CD8-positive, alpha-beta memory T cell (primary cell): ENCODE measurements at regions not wholly inside any gene's neighbourhood (a gene's known extent, or its start where the extent isn't known, plus 50 kb on each side); places are given as distances from the start of the nearest gene placed in this dataset.
A peak's percentile ranks its signal among the peaks of the same experiment; 100 is the strongest.

Source experiments
- CTCF ChIA-PET: fragments of 350-600 bp; sonication (Branson Sonifier 250); formaldehyde crosslinking; loops from one replicate; lab custom pipeline; 2021; ENCODE audit warnings: antibody characterized with exemption; lab: Charles Lee
- POLR2A ChIA-PET: fragments of 350-600 bp; sonication (Branson Sonifier 250); formaldehyde crosslinking; loops from one replicate; lab custom pipeline; 2021; ENCODE audit warnings: antibody characterized with exemption; lab: Charles Lee
- DNase-seq, 5 donors: peaks; one replicate each; pipeline versions ENCODE4 v3.0.0 to v3.0.0-alpha.2; 2020 to 2022; ENCODE audit warnings: mixed read lengths in 1 of 5
- H3K27ac ChIP-seq: one replicate; pipeline ENCODE4 v1.7.0; 2013; ENCODE audit warnings: low read depth, mild to moderate bottlenecking, low read length, moderate library complexity
- H3K27me3 ChIP-seq: 2 replicates; pipeline ENCODE4 v1.7.0; 2013; ENCODE audit warnings: low read length, mild to moderate bottlenecking; ENCODE audit not compliant: insufficient read depth, poor library complexity, severe bottlenecking
- H3K36me3 ChIP-seq: 2 replicates; pipeline ENCODE4 v1.7.0; 2013; ENCODE audit warnings: mild to moderate bottlenecking, low read length, moderate library complexity; ENCODE audit not compliant: insufficient read depth
- H3K4me1 ChIP-seq: 2 replicates; pipeline ENCODE4 v1.7.0; 2013; ENCODE audit warnings: mild to moderate bottlenecking, low read length, moderate library complexity; ENCODE audit not compliant: insufficient read depth
- H3K4me3 ChIP-seq: 2 replicates; pipeline ENCODE4 v1.7.0; 2013; ENCODE audit warnings: mild to moderate bottlenecking, low read length
- H3K9me3 ChIP-seq: 2 replicates; pipeline ENCODE4 v1.7.0; 2013; ENCODE audit warnings: mild to moderate bottlenecking, low read length
- H3K27ac Mint-ChIP-seq, 8 donors: one replicate each; pipeline ENCODE4 v1.8.0; 2020 to 2021; ENCODE audit warnings: mixed read lengths in 8 of 8, mild to moderate bottlenecking in 6 of 8, inconsistent platforms in 3 of 8, moderate library complexity in 3 of 8
- H3K27me3 Mint-ChIP-seq, 2 donors: one replicate each; pipeline ENCODE4 v1.8.0; 2020 to 2021; ENCODE audit warnings: mixed read lengths in 2 of 2, mild to moderate bottlenecking in 1 of 2, moderate library complexity in 1 of 2
- H3K36me3 Mint-ChIP-seq, 3 donors: one replicate each; pipeline ENCODE4 v1.8.0; 2020 to 2021; ENCODE audit warnings: mixed read lengths in 3 of 3, inconsistent platforms in 1 of 3, mild to moderate bottlenecking in 1 of 3
- H3K4me1 Mint-ChIP-seq, 3 donors: one replicate each; pipeline ENCODE4 v1.8.0; 2020 to 2021; ENCODE audit warnings: mixed read lengths in 3 of 3, inconsistent platforms in 1 of 3, mild to moderate bottlenecking in 1 of 3
- H3K4me3 Mint-ChIP-seq, 7 donors: one replicate each; pipeline ENCODE4 v1.8.0; 2020 to 2021; ENCODE audit warnings: mixed read lengths in 7 of 7, mild to moderate bottlenecking in 6 of 7, moderate library complexity in 4 of 7, inconsistent platforms in 2 of 7
- H3K9me3 Mint-ChIP-seq, 5 donors: one replicate each; pipeline ENCODE4 v1.8.0; 2020 to 2022; ENCODE audit warnings: mixed read lengths in 5 of 5, mild to moderate bottlenecking in 3 of 5, moderate library complexity in 2 of 5, inconsistent platforms in 1 of 5

DNA sequence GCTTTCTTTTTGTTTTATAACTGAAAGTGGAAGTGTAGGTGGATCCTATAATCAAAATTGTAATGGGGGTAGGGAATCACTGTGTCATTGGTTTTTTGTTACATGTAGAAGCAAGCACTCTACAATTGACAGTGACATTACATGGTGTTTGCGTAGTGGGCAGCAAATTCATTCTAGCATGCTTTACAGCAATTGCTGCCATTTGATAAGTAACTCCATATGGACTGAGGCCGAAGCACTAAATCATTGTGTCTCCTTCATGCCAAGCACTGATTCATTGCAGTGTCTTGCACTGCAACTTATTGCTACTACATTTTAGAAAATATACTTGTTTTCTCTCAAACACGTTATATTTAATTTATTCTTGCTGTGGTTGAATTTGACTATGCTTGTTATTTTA, 933.9 kb downstream of the NSUN3 start:
- no peak for DNase-seq
- H3K4me1 ChIP-seq = no peaks in the 10 kb centered on the region
- H3K27me3 Mint-ChIP-seq = peaks cover 0 to 1% of the 10 kb centered on the region in 2 donors
- peaks cover 0 to 13% (median 4%) of the 10 kb centered on the region in 5 donors for H3K9me3 Mint-ChIP-seq
- no peaks in the 10 kb centered on the region for H3K4me1 Mint-ChIP-seq
- no peaks in the 10 kb centered on the region for H3K36me3 ChIP-seq
- CTCF ChIA-PET = no interaction called here
- no peaks in the 10 kb centered on the region for H3K27me3 ChIP-seq
- H3K4me3 Mint-ChIP-seq = no peak overlapping the region
- no peak overlapping the region for H3K4me3 ChIP-seq
- H3K9me3 ChIP-seq = no peaks in the 10 kb centered on the region
- no peak overlapping the region for H3K27ac Mint-ChIP-seq
- H3K27ac ChIP-seq = no peak overlapping the region
- H3K36me3 Mint-ChIP-seq = no peaks in the 10 kb centered on the region
- POLR2A ChIA-PET = no interaction called here

DNA sequence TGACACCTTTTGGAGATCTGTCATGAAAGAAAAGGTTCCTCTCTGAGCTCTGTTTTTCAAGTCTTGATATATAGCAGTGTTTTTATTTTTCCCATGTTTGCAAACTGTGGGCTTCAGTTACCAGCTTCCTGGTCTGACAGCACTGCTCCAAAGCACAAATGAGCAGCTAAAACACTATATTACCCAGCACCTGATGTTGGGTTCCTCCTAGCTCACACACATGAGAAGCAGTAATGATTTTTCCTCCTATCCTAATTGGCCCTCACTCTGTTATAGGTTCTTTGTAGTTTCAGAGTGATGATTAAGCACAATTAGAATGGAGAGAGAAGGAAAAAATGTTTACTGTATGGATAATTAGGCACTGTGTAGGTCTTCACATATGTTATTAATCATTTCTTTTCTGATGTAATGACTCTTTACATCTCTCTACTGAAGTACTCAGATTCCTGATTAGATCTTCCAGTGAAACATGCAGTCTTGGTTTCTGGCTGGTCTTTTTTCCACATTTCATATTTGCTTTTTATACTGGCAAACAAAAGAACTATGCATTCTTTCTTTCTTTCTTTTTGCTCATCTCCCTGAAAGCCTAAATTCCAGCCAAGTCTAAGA, 939.7 kb downstream of the NSUN3 start:
- POLR2A ChIA-PET = no interaction called here
- no peaks in the 10 kb centered on the region for H3K36me3 Mint-ChIP-seq

DNA sequence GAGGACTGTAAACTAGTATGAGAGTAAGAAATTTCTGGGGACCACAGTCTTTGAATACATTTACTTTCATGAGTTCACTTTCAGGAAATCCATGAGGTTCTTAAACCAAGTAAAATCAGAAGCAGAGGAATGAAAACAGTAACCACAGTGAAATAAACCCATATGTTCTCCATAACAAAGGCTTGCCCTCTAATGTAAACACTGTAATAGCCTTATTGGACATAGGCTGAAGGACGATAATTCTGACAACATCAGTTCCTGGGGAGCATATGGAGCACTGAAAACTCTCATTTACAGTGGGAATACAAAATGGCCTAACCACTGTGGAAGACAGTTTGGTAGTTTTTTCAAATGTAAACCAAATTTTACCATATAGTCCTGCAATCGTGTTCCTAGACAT, 965.8 kb downstream of the NSUN3 start:
- ChIA-PET POLR2A (no interaction called here), CTCF (no interaction called here)
- Histone ChIP-seq H3K9me3 (no peaks in the 10 kb centered on the region), H3K4me3 (no peak overlapping the region), H3K27me3 (no peaks in the 10 kb centered on the region), H3K4me1 (no peaks in the 10 kb centered on the region), H3K27ac (no peak overlapping the region), H3K36me3 (no peaks in the 10 kb centered on the region)
- H3K4me1 Mint-ChIP-seq = no peaks in the 10 kb centered on the region
- H3K9me3 Mint-ChIP-seq = peaks cover 2 to 17% (median 5%) of the 10 kb centered on the region in 5 donors
- no peak overlapping the region for H3K4me3 Mint-ChIP-seq
- H3K27me3 Mint-ChIP-seq = no peaks in the 10 kb centered on the region
- H3K36me3 Mint-ChIP-seq = no peaks in the 10 kb centered on the region
- no peak for DNase-seq
- no peak overlapping the region for H3K27ac Mint-ChIP-seq

More for the DNA sequence above, 939.7 kb downstream of the NSUN3 start:
- H3K4me3 ChIP-seq = no peak overlapping the region
- Mint-ChIP-seq H3K27ac (no peak overlapping the region), H3K9me3 (peaks cover 0 to 26% (median 0%) of the 10 kb centered on the region in 5 donors), H3K27me3 (no peaks in the 10 kb centered on the region), H3K4me3 (no peak overlapping the region), H3K4me1 (no peaks in the 10 kb centered on the region)
- H3K36me3 ChIP-seq = no peaks in the 10 kb centered on the region
- no peak for DNase-seq
- CTCF ChIA-PET = no interaction called here
- H3K27me3 ChIP-seq = no peaks in the 10 kb centered on the region
- no peak overlapping the region for H3K27ac ChIP-seq
- no peaks in the 10 kb centered on the region for H3K9me3 ChIP-seq
- no peaks in the 10 kb centered on the region for H3K4me1 ChIP-seq

DNA sequence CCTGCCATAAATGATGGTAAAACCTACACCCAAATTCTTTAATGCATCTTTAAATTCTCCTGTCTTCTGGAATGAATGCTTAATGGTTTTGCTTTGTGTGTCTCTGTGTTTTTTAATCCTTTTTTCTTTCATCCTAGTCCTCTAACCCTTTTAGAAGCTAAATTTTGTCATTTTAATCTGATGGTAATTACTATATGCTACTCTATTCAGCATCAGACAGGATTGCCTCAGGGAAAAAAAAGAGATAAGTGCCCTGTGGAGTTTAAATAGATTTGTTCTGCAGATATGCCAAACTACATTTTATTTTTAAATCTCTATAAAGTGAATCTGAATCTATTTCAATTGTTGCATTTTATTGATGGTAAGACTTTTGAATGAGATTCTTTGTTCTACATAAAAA, 966.8 kb downstream of the NSUN3 start:
- CTCF ChIA-PET = no interaction called here
- Histone ChIP-seq H3K27me3 (no peaks in the 10 kb centered on the region), H3K4me3 (no peak overlapping the region), H3K27ac (no peak overlapping the region), H3K4me1 (no peaks in the 10 kb centered on the region), H3K9me3 (no peaks in the 10 kb centered on the region), H3K36me3 (no peaks in the 10 kb centered on the region)
- no peak overlapping the region for H3K4me3 Mint-ChIP-seq
- POLR2A ChIA-PET = no interaction called here
- no peak overlapping the region for H3K27ac Mint-ChIP-seq
- H3K9me3 Mint-ChIP-seq = peaks cover 2 to 9% (median 7%) of the 10 kb centered on the region in 5 donors
- no peak for DNase-seq
- H3K27me3 Mint-ChIP-seq = no peaks in the 10 kb centered on the region
- no peaks in the 10 kb centered on the region for H3K36me3 Mint-ChIP-seq
- H3K4me1 Mint-ChIP-seq = no peaks in the 10 kb centered on the region

DNA sequence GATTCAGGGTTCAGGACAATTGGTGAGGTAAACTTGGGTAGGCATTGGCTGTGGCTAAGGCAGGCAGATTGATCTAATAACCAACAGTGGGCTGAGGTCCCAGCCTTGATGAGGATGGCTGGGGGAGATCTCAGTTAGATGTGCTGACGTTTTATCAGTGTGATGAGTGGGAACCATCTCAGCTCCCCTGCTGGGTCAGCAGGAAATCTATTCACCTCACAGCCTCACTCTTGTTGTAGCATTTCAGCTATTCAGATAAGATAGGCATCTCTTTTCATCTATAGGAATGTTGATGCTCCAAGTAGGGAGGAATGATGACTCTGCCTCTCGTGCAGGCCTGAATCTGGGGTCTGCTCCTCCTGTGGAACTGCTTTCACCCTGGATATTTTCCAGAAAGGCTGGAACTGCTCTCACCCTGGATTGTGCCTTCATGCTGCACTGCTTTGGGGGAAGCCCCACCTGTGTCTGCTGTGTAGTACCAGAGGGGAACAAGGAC, 973.7 kb downstream of the NSUN3 start:
- Histone ChIP-seq H3K4me1 (no peaks in the 10 kb centered on the region), H3K36me3 (no peaks in the 10 kb centered on the region), H3K4me3 (no peak overlapping the region), H3K27ac (no peak overlapping the region), H3K27me3 (no peaks in the 10 kb centered on the region), H3K9me3 (no peaks in the 10 kb centered on the region)
- CTCF ChIA-PET = no interaction called here
- Mint-ChIP-seq H3K27ac (no peak overlapping the region), H3K27me3 (no peaks in the 10 kb centered on the region), H3K4me1 (no peaks in the 10 kb centered on the region), H3K4me3 (no peak overlapping the region), H3K9me3 (peaks cover 3 to 18% (median 15%) of the 10 kb centered on the region in 5 donors), H3K36me3 (no peaks in the 10 kb centered on the region)
- DNase-seq = no peak
- POLR2A ChIA-PET = no interaction called here

DNA sequence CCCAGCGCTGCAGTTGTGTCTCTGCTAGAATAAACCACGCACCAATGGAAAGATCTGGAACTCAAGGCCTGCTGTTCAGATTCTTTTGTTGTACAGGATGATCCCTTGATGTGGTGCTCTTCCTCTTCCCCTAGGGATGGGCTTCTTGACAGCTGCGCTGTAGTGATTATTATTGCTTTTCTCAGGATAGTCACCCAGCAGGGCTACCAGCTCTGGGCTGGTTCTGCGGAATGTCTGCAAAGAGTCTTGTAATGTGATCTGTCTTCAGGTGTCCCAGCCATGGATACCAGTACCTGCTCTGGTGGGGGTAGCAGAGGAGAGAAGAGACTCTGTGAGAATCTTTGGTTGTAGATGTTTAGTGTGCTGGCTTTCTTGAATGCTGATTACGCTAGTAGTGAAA, 974.2 kb downstream of the NSUN3 start:
- no peak overlapping the region for H3K4me3 Mint-ChIP-seq
- no peaks in the 10 kb centered on the region for H3K4me1 Mint-ChIP-seq
- H3K27me3 ChIP-seq = no peaks in the 10 kb centered on the region
- DNase-seq = no peak
- no peaks in the 10 kb centered on the region for H3K4me1 ChIP-seq
- ChIA-PET CTCF (no interaction called here), POLR2A (no interaction called here)
- H3K27ac Mint-ChIP-seq = peak overlapping the region in 1 of 8 donors; percentile 47
- H3K36me3 ChIP-seq = no peaks in the 10 kb centered on the region
- no peak overlapping the region for H3K4me3 ChIP-seq
- H3K36me3 Mint-ChIP-seq = no peaks in the 10 kb centered on the region
- peaks cover 3 to 18% (median 15%) of the 10 kb centered on the region in 5 donors for H3K9me3 Mint-ChIP-seq
- H3K27ac ChIP-seq = no peak overlapping the region
- H3K9me3 ChIP-seq = no peaks in the 10 kb centered on the region
- no peaks in the 10 kb centered on the region for H3K27me3 Mint-ChIP-seq

DNA sequence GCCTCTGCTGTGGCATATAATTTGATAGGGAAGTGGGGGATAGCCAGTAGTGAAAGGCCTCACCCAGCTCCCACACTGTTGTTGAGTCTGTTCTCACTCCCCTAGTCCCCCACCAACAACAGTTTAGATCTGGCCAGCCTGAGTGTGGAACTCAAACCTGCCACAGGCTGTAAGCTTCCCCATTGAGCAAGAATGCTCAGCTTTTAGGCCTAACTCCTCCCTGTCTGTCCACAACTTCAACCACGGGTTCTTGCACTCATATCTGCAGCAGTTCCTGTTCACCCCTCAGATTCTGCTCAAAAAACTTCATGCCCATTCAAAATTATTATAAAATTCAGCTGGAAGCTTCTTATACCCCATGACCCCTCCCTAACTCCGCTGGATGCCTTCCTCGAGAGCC, 975.1 kb downstream of the NSUN3 start:
- H3K4me1 ChIP-seq = no peaks in the 10 kb centered on the region
- Mint-ChIP-seq H3K4me1 (no peaks in the 10 kb centered on the region), H3K36me3 (no peaks in the 10 kb centered on the region), H3K27ac (no peak overlapping the region), H3K4me3 (no peak overlapping the region), H3K9me3 (peaks cover 3 to 17% (median 15%) of the 10 kb centered on the region in 5 donors), H3K27me3 (no peaks in the 10 kb centered on the region)
- H3K36me3 ChIP-seq = no peaks in the 10 kb centered on the region
- ChIA-PET CTCF (no interaction called here), POLR2A (no interaction called here)
- no peak overlapping the region for H3K4me3 ChIP-seq
- H3K27ac ChIP-seq = no peak overlapping the region
- H3K9me3 ChIP-seq = peaks cover 4% of the 10 kb centered on the region
- no peaks in the 10 kb centered on the region for H3K27me3 ChIP-seq
- no peak for DNase-seq

DNA sequence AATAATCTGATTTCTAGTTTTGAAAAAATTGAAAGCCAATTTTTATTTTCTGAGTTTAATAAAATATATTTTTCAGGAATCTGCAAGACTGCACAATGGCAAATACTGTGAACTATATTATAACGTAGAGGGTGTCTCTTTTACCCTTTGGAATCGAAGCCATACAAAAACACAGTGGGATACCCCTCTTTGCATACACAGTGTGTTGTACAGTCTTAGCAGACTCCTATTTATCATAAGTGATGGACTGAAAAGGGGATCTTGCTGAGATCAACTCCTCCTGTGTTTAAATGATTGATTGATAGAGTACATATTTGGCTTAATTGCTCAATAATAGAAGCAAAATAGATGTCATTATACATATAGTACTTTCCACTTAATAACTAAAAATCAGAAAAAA, 981.2 kb downstream of the NSUN3 start:
- H3K27me3 Mint-ChIP-seq = no peaks in the 10 kb centered on the region
- H3K27ac ChIP-seq = no peak overlapping the region
- no peaks in the 10 kb centered on the region for H3K4me1 Mint-ChIP-seq
- peaks cover 4% of the 10 kb centered on the region for H3K9me3 ChIP-seq
- no peak overlapping the region for H3K4me3 ChIP-seq
- no peak overlapping the region for H3K4me3 Mint-ChIP-seq
- no peaks in the 10 kb centered on the region for H3K4me1 ChIP-seq
- no peaks in the 10 kb centered on the region for H3K27me3 ChIP-seq
- ChIA-PET POLR2A (no interaction called here), CTCF (no interaction called here)
- no peaks in the 10 kb centered on the region for H3K36me3 Mint-ChIP-seq
- DNase-seq = no peak
- H3K36me3 ChIP-seq = no peaks in the 10 kb centered on the region
- H3K9me3 Mint-ChIP-seq = peaks cover 0 to 10% (median 5%) of the 10 kb centered on the region in 5 donors
- H3K27ac Mint-ChIP-seq = no peak overlapping the region
